GM12865 (cell line): ENCODE measurements at regions not wholly inside any gene's neighbourhood (a gene's known extent, or its start where the extent isn't known, plus 50 kb on each side); places are given as distances from the start of the nearest gene placed in this dataset.

ENCODE experiments used
- DNase-seq: peaks from one replicate; pipeline ENCODE4 v3.0.0; 2010; ENCODE audit warnings: low read depth
- H3K4me3 ChIP-seq: 2 replicates; pipeline ENCODE4 v1.5.1; 2011; ENCODE audit warnings: mild to moderate bottlenecking, low read depth, low read length, control low read depth
- CTCF ChIP-seq: IDR thresholded peaks from 2 replicates; pipeline ENCODE4 v1.5.1; 2011; ENCODE audit warnings: low read length, control low read depth, low read depth, inconsistent platforms; ENCODE audit not compliant: insufficient read depth; ENCODE audit errors: missing control alignments

- TF ChIP-seq CTCF: no peak
- no peak overlapping the region for H3K4me3 ChIP-seq
- no peak for DNase-seq
Measured at GRCh38 chr6:22681761-22682160, 112.4 kb downstream of the HDGFL1 start.

GRCh38 chr6:22682979-22683378, 113.6 kb downstream of the HDGFL1 start:
- DNase-seq: no peak
- H3K4me3 ChIP-seq: no peak overlapping the region
- no peak for TF ChIP-seq CTCF

- TF ChIP-seq CTCF: no peak
- DNase-seq: no peak
- no peak overlapping the region for H3K4me3 ChIP-seq
Measured at GRCh38 chr6:22690446-22690845, 121.1 kb downstream of the HDGFL1 start.

GRCh38 chr6:22694092-22694724, 124.8 kb downstream of the HDGFL1 start:
- TF ChIP-seq CTCF: no peak
- no peak overlapping the region for H3K4me3 ChIP-seq
- no peak for DNase-seq

GRCh38 chr6:22696481-22696880, 127.1 kb downstream of the HDGFL1 start:
- no peak overlapping the region for H3K4me3 ChIP-seq
- TF ChIP-seq CTCF: no peak
- DNase-seq: no peak

- no peak overlapping the region for H3K4me3 ChIP-seq
- TF ChIP-seq CTCF: no peak
- DNase-seq: no peak
Measured at GRCh38 chr6:22697306-22697705, 127.9 kb downstream of the HDGFL1 start.

- DNase-seq: no peak
- TF ChIP-seq CTCF: no peak
- no peak overlapping the region for H3K4me3 ChIP-seq
Measured at GRCh38 chr6:22699151-22699550, 129.8 kb downstream of the HDGFL1 start.
